HL-60 (cell line): ENCODE measurements at regions not wholly inside any gene's neighbourhood (a gene's known extent, or its start where the extent isn't known, plus 50 kb on each side); places are given as distances from the start of the nearest gene placed in this dataset.

Experiments used
- DNase-seq, 2 experiments: peaks; one replicate each; pipeline ENCODE4 v3.0.0-alpha.2; 2010 to 2020; ENCODE audit warnings: low read depth in 1 of 2, low spot score in 1 of 2
- H3K27ac ChIP-seq: fragments of 250-450 bp; sonication (Bioruptor Pico); replicated peaks from 2 replicates; pipeline ENCODE4 v1.5.1; 2020; ENCODE audit warnings: mild to moderate bottlenecking, moderate library complexity
- H3K27me3 ChIP-seq: fragments of 250-450 bp; sonication (Bioruptor Pico); 2 replicates; pipeline ENCODE4 v1.5.1; 2021; ENCODE audit warnings: mild to moderate bottlenecking, moderate library complexity; ENCODE audit not compliant: insufficient read depth, poor library complexity, severe bottlenecking
- H3K4me3 ChIP-seq: replicated peaks from 2 replicates; pipeline ENCODE4 v1.5.1; 2011; ENCODE audit warnings: mild to moderate bottlenecking, control low read depth, low read length; ENCODE audit not compliant: insufficient read depth
- CTCF ChIP-seq: IDR thresholded peaks from one replicate; pipeline ENCODE4 v1.5.1; 2011; ENCODE audit warnings: low read length, control low read depth, inconsistent platforms; ENCODE audit not compliant: insufficient read depth
- GABPA ChIP-seq: IDR thresholded peaks from 2 replicates; pipeline ENCODE4 v1.6.1; 2012; ENCODE audit warnings: low read depth
- POLR2AphosphoS5 ChIP-seq: IDR thresholded peaks from 2 replicates; pipeline ENCODE4 v1.6.1; 2012; ENCODE audit warnings: low read depth
- REST ChIP-seq: IDR thresholded peaks from 2 replicates; pipeline ENCODE4 v1.6.1; 2012; ENCODE audit warnings: low read depth; ENCODE audit not compliant: insufficient replicate concordance
- SPI1 ChIP-seq: IDR thresholded peaks from 2 replicates; pipeline ENCODE4 v1.6.1; 2012; ENCODE audit warnings: low read depth, mild to moderate bottlenecking, borderline replicate concordance

- TF ChIP-seq POLR2AphosphoS5 (no peak), GABPA (no peak), CTCF (no peak), SPI1 (no peak), REST (no peak)
- no peak overlapping the region for H3K4me3 ChIP-seq
- no peak overlapping the region for H3K27ac ChIP-seq
- H3K27me3 ChIP-seq = no peaks in the 10 kb centered on the region
- DNase-seq = no peak
Measured at GRCh38 chr10:65320236-65321026, 1605.4 kb upstream of the LRRTM3 start.

- no peaks in the 10 kb centered on the region for H3K27me3 ChIP-seq
- TF ChIP-seq SPI1 (no peak), REST (no peak), CTCF (no peak), POLR2AphosphoS5 (no peak), GABPA (no peak)
- no peak overlapping the region for H3K4me3 ChIP-seq
- no peak for DNase-seq
- no peak overlapping the region for H3K27ac ChIP-seq
Measured at GRCh38 chr10:65323802-65324201, 1602.0 kb upstream of the LRRTM3 start.

- no peak for TF ChIP-seq REST
- Histone ChIP-seq H3K27ac (no peak overlapping the region), H3K27me3 (no peaks in the 10 kb centered on the region), H3K4me3 (no peak overlapping the region)
- no peak for DNase-seq
Measured at GRCh38 chr10:65325913-65326312, 1599.9 kb upstream of the LRRTM3 start.
